ENCODE measurements at regions not wholly inside any gene's neighbourhood (a gene's known extent, or its start where the extent isn't known, plus 50 kb on each side); places are given as distances from the start of the nearest gene placed in this dataset.

DNA sequence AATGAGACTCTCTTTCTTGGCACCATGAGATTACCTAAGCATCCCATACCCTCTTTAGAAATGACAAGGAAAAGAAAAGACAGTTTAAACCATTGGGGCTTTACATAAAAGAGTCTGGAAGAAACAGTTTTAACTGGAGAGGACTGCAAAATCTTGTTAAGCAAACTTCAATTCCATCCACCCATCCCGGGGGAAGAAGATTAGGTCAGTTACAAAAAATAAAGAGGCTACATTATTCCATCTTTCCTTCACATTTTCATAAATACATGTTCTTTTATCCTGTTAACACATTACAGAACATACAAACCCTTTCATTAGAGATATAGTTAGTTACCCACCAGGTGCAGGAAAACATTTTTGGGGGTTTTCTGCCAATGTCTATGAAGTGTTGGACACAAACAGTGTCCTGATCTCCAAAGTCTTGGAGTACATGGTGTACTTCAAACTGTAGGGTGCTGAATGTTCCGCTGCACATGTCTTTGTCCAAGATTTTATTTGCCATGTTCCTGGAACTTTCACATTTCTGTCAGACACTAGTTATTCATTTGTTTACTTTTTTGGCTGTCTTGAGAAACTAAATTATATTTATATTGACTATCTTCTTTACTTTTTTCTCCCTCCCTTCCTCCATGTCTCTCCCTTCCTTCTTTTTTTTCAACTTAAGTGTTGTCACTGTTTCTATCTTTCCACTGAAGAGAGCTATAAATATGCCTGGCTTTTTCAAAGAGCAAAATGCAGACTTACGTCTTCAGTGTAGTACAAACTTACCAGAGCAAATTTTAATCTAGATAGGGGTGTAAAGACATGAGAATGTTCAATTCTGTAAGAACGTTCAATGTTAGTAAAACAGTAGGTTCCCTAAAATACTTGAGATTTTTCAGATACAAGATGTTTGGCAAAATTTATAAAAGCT is 410.9 kb upstream of the PRR16 start:
- TF ChIP-seq, protein P1, sequence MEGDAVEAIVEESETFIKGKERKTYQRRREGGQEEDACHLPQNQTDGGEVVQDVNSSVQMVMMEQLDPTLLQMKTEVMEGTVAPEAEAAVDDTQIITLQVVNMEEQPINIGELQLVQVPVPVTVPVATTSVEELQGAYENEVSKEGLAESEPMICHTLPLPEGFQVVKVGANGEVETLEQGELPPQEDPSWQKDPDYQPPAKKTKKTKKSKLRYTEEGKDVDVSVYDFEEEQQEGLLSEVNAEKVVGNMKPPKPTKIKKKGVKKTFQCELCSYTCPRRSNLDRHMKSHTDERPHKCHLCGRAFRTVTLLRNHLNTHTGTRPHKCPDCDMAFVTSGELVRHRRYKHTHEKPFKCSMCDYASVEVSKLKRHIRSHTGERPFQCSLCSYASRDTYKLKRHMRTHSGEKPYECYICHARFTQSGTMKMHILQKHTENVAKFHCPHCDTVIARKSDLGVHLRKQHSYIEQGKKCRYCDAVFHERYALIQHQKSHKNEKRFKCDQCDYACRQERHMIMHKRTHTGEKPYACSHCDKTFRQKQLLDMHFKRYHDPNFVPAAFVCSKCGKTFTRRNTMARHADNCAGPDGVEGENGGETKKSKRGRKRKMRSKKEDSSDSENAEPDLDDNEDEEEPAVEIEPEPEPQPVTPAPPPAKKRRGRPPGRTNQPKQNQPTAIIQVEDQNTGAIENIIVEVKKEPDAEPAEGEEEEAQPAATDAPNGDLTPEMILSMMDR (IDR thresholded peaks at IDR 0.05; ENCODE audit: extremely low read depth, insufficient read depth, missing control alignments): no peak
- no peak for DNase-seq (ENCODE audit: low spot score)
- in situ Hi-C loops (cut with MboI; ENCODE audit: low pct_unique_long_range_greater_than_20kb, low sequenced_read_pairs, unreplicated experiment): no loop called here

DNA sequence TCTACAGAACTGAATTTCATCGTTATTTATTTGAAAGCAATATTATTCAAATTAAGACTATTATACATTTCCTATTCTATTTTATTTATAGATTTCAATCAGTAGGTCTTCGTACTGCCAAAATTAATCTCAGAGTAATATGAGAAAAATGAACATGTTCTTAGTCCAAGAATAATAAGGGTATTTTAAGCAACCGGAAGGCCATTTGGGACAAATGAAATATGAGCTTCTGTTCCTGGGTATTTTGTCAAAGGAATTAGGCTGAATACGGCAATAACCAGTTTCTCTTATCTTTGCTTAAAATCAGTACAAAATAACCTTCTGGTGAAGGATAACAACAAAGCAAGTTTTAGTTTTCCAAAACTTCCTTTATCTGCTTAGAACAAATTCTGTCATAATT is 410.3 kb upstream of the PRR16 start:
- in situ Hi-C loops (cut with MboI; ENCODE audit: low pct_unique_long_range_greater_than_20kb, low sequenced_read_pairs, unreplicated experiment): no loop called here
- no peak for DNase-seq (ENCODE audit: low spot score)
- TF ChIP-seq, protein P1 (IDR thresholded peaks at IDR 0.05; ENCODE audit: extremely low read depth, insufficient read depth, missing control alignments): no peak

DNA sequence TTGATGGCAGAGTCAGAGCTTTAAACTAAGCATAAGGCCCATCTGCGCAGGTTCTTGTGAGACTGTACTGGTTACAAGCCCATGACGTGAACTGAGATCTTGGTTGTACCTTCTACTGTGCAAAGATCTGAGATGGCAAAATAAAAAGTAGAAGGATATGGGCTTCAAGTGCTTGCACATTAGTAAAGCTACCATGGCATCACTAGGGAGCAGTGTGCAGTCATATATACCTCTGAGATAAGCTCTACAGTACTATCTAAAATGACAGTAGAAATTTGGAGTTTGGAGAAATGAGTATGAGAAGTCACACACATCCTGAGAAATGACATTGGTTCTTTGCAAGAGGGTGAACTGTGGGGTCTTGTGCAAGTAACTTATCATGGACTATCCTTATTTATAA is 408.2 kb upstream of the PRR16 start:
- in situ Hi-C loops (cut with MboI; ENCODE audit: low pct_unique_long_range_greater_than_20kb, low sequenced_read_pairs, unreplicated experiment): no loop called here
- TF ChIP-seq, protein P1 (IDR thresholded peaks at IDR 0.05; ENCODE audit: extremely low read depth, insufficient read depth, missing control alignments): no peak
- DNase-seq (ENCODE audit: low spot score): no peak

DNA sequence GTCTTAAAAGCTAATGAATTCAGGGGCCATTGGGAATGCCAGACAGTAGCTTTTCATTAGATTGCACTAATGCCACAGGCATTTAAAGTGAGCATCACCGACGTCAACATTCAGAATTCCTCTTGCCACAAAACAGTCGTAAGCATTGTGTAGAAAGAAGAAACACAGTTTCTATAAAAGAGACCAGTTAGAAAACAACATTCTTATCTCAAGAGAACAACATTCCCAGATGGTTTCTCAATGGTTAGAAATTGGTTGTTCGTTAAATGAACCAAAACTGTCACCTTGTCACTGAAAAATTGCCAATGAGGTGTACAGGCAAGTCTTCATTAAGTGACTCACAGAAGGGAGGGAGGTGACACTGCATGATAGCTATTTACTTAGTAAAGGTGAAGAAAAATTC is 401.6 kb upstream of the PRR16 start:
- in situ Hi-C loops (cut with MboI; ENCODE audit: low pct_unique_long_range_greater_than_20kb, low sequenced_read_pairs, unreplicated experiment): no loop called here
- TF ChIP-seq, protein P1 (IDR thresholded peaks at IDR 0.05; ENCODE audit: extremely low read depth, insufficient read depth, missing control alignments): no peak
- no peak for DNase-seq (ENCODE audit: low spot score)

DNA sequence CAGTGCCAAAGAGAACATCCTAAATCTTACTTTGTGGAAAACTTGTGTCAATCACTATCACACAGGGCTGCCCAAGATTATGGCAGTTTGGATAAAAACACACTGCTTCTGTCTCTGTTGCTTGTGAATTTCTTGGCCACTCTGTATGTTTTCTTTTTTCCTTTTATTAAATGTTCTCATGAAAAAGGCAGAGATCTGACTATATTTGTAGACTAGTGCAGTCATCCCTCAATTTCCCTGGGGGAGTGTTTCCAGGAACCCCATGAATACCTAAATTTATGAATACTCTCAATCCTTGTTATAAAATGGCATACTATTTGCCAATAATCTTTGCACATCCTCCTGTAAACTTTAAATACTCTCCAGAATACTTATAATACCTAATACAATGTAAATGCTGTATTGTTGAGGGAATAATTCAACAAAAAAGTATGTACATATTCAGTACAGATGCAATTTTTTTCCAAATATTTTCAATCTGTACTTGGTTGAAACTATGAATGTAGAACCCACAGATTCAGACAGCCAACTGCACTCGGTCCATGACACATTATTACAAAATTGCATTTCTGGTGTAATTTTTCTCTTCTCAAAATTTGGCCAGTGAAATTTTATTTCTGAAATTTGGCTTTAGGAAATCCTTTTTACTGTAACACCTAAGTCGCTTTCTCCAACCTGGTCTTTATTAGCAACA is 391.9 kb upstream of the PRR16 start:
- TF ChIP-seq, protein P1 (IDR thresholded peaks at IDR 0.05; ENCODE audit: extremely low read depth, insufficient read depth, missing control alignments): no peak
- in situ Hi-C loops (cut with MboI; ENCODE audit: low pct_unique_long_range_greater_than_20kb, low sequenced_read_pairs, unreplicated experiment): no loop called here
- no peak for DNase-seq (ENCODE audit: low spot score)

DNA sequence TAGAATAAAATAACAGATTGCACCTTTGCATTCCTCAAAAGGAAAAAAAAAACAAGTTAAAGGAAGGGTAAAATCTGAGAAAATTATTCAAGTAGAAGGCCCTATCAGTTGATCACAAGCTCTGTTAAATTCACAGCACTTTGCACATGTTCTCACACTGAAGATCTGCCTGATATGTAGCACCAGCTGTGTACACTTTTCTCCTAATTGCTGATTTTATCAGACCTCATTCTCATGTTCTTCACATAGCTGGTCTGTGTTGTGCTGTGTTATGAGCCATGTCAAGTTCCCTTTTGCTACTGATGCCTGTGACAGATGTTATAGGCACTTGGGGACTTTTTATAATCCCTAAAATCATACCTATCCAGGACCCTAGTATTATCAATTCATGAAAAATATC is 390.4 kb upstream of the PRR16 start:
- DNase-seq (ENCODE audit: low spot score): no peak
- in situ Hi-C loops (cut with MboI; ENCODE audit: low pct_unique_long_range_greater_than_20kb, low sequenced_read_pairs, unreplicated experiment): no loop called here
- TF ChIP-seq, protein P1 (IDR thresholded peaks at IDR 0.05; ENCODE audit: extremely low read depth, insufficient read depth, missing control alignments): no peak
